HEK293 (cell line): ENCODE measurements at regions not wholly inside any gene's neighbourhood (a gene's known extent, or its start where the extent isn't known, plus 50 kb on each side); places are given as distances from the start of the nearest gene placed in this dataset.

Experiments
- CTCF ChIA-PET: fragments of 350-600 bp; formaldehyde crosslinking; extraction: SDS; loops from one replicate; lab custom pipeline; 2021; ENCODE audit warnings: antibody characterized with exemption; lab: Yijun Ruan, JAX
- POLR2A ChIA-PET: fragments of 300-600 bp; formaldehyde crosslinking; extraction: SDS; loops from one replicate; lab custom pipeline; 2020; ENCODE audit warnings: antibody characterized with exemption, inconsistent platforms; lab: Yijun Ruan, JAX
- H3K27ac ChIP-seq: fragments of 200-500 bp; sonication (Bioruptor generic); 2 replicates; pipeline ENCODE4 v1.5.1; 2014; ENCODE audit warnings: low read depth, low read length, control low read depth, inconsistent platforms; ENCODE audit errors: extremely low read depth
- H3K36me3 ChIP-seq, 2 experiments: fragments of 200-500 bp in 1 of 2; sonication (Bioruptor generic) in 1 of 2; 1 replicate in 1 of 2; 2 replicates in 1 of 2; pipeline ENCODE4 v1.5.1; 2014 to 2017; ENCODE audit warnings: inconsistent platforms in 2 of 2, low read length in 2 of 2; ENCODE audit not compliant: control insufficient read depth in 2 of 2, insufficient read depth in 1 of 2
- H3K4me1 ChIP-seq: fragments of 200-500 bp; sonication (Bioruptor generic); 2 replicates; pipeline ENCODE4 v1.5.1; 2014; ENCODE audit warnings: mild to moderate bottlenecking, low read length, inconsistent platforms; ENCODE audit not compliant: control insufficient read depth, insufficient read depth
- H3K4me3 ChIP-seq: 2 replicates; pipeline ENCODE4 v1.5.1; 2011; ENCODE audit warnings: low read depth, mild to moderate bottlenecking, control low read depth, low read length, moderate library complexity
- H3K9me3 ChIP-seq: fragments of 200-500 bp; sonication (Bioruptor generic); 2 replicates; pipeline ENCODE4 v1.5.1; 2014; ENCODE audit warnings: low read depth, low read length, inconsistent platforms; ENCODE audit not compliant: control insufficient read depth, insufficient read depth
- EGR2 ChIP-seq: fragments of 450-650 bp; formaldehyde crosslinking; IDR thresholded peaks from 2 replicates; pipeline ENCODE4 v1.5.1; 2016; ENCODE audit warnings: low read depth, missing biosample characterization, missing genetic modification characterization
- GFI1B ChIP-seq: fragments of 450-650 bp; formaldehyde crosslinking; IDR thresholded peaks from 2 replicates; pipeline ENCODE4 v1.5.1; 2016; ENCODE audit warnings: missing biosample characterization, missing genetic modification characterization
- GLIS1 ChIP-seq: fragments of 450-650 bp; formaldehyde crosslinking; IDR thresholded peaks from 2 replicates; pipeline ENCODE4 v1.5.1; 2016; ENCODE audit warnings: missing biosample characterization, missing genetic modification characterization
- GLIS2 ChIP-seq: fragments of 450-650 bp; formaldehyde crosslinking; IDR thresholded peaks from 2 replicates; pipeline ENCODE4 v1.5.1; 2016; ENCODE audit warnings: missing biosample characterization, missing genetic modification characterization
- REPIN1 ChIP-seq: fragments of 450-650 bp; formaldehyde crosslinking; IDR thresholded peaks from 2 replicates; pipeline ENCODE4 v1.5.1; 2017; ENCODE audit warnings: missing biosample characterization, missing genetic modification characterization, low read depth
- ZBTB17 ChIP-seq: fragments of 450-650 bp; formaldehyde crosslinking; IDR thresholded peaks from 2 replicates; pipeline ENCODE4 v1.5.1; 2016; ENCODE audit warnings: missing biosample characterization, missing genetic modification characterization
- ZNF10 ChIP-seq: fragments of 450-650 bp; formaldehyde crosslinking; IDR thresholded peaks from 2 replicates; pipeline ENCODE4 v1.5.1; 2017; ENCODE audit warnings: missing biosample characterization, missing genetic modification characterization
- ZNF138 ChIP-seq: fragments of 450-650 bp; formaldehyde crosslinking; IDR thresholded peaks from 2 replicates; pipeline ENCODE4 v1.5.1; 2016; ENCODE audit warnings: missing biosample characterization, missing genetic modification characterization, borderline replicate concordance
- ZNF23 ChIP-seq: fragments of 450-650 bp; formaldehyde crosslinking; IDR thresholded peaks from 2 replicates; pipeline ENCODE4 v1.5.1; 2016; ENCODE audit warnings: missing biosample characterization, missing genetic modification characterization, borderline replicate concordance
- ZNF324 ChIP-seq: fragments of 450-650 bp; formaldehyde crosslinking; IDR thresholded peaks from 2 replicates; pipeline ENCODE4 v1.5.1; 2016; ENCODE audit warnings: missing biosample characterization, missing genetic modification characterization
- ZNF366 ChIP-seq: fragments of 450-650 bp; formaldehyde crosslinking; conservative IDR thresholded peaks from 2 replicates; pipeline ENCODE4 v1.5.1; 2016; ENCODE audit warnings: missing biosample characterization, missing genetic modification characterization
- ZNF391 ChIP-seq: fragments of 450-650 bp; formaldehyde crosslinking; IDR thresholded peaks from 2 replicates; pipeline ENCODE4 v1.5.1; 2016; ENCODE audit warnings: low read depth, missing biosample characterization, missing genetic modification characterization, borderline replicate concordance
- ZNF404 ChIP-seq: fragments of 450-650 bp; formaldehyde crosslinking; IDR thresholded peaks from 2 replicates; pipeline ENCODE4 v1.5.1; 2017; ENCODE audit warnings: missing biosample characterization, missing genetic modification characterization
- ZNF423 ChIP-seq: fragments of 450-650 bp; formaldehyde crosslinking; IDR thresholded peaks from 2 replicates; pipeline ENCODE4 v1.5.1; 2016; ENCODE audit warnings: missing biosample characterization, missing genetic modification characterization
- ZNF433 ChIP-seq: fragments of 450-650 bp; formaldehyde crosslinking; IDR thresholded peaks from 2 replicates; pipeline ENCODE4 v1.5.1; 2016; ENCODE audit warnings: missing biosample characterization, missing genetic modification characterization, low read depth
- ZNF529 ChIP-seq: fragments of 450-650 bp; formaldehyde crosslinking; IDR thresholded peaks from 2 replicates; pipeline ENCODE4 v1.5.1; 2017; ENCODE audit warnings: missing genetic modification characterization, missing biosample characterization; ENCODE audit not compliant: insufficient replicate concordance
- ZNF548 ChIP-seq: fragments of 450-650 bp; formaldehyde crosslinking; IDR thresholded peaks from 2 replicates; pipeline ENCODE4 v1.5.1; 2016; ENCODE audit warnings: missing biosample characterization, missing genetic modification characterization
- ZNF549 ChIP-seq: fragments of 450-650 bp; IDR thresholded peaks from 2 replicates; pipeline ENCODE4 v1.5.1; 2018; ENCODE audit warnings: missing biosample characterization, missing genetic modification characterization, mild to moderate bottlenecking, inconsistent platforms, moderate library complexity
- ZNF670 ChIP-seq: fragments of 450-650 bp; formaldehyde crosslinking; IDR thresholded peaks from 2 replicates; pipeline ENCODE4 v1.5.1; 2016; ENCODE audit warnings: missing biosample characterization, missing genetic modification characterization, low read depth
- ZNF747 ChIP-seq: fragments of 450-650 bp; formaldehyde crosslinking; IDR thresholded peaks from 2 replicates; pipeline ENCODE4 v1.5.1; 2016; ENCODE audit warnings: missing biosample characterization, missing genetic modification characterization
- TF ChIP-seq, protein P1 (sequence below): IDR thresholded peaks from 2 replicates; pipeline ENCODE4 v1.6.1; 2011; ENCODE audit warnings: mild to moderate bottlenecking, low read depth, low read length, borderline replicate concordance
- TF ChIP-seq, protein P2 (sequence below): fragments of 450-650 bp; formaldehyde crosslinking; IDR thresholded peaks from 2 replicates; pipeline ENCODE4 v1.5.1; 2016; ENCODE audit warnings: missing biosample characterization, missing genetic modification characterization
- TF ChIP-seq, protein P3 (sequence below): fragments of 450-650 bp; formaldehyde crosslinking; IDR thresholded peaks from 2 replicates; pipeline ENCODE4 v1.5.1; 2017; ENCODE audit warnings: missing biosample characterization, mild to moderate bottlenecking, missing genetic modification characterization, moderate library complexity
- TF ChIP-seq, protein P4 (sequence below): fragments of 450-650 bp; formaldehyde crosslinking; IDR thresholded peaks from 2 replicates; pipeline ENCODE4 v1.5.1; 2016; ENCODE audit warnings: missing biosample characterization, missing genetic modification characterization

DNA sequence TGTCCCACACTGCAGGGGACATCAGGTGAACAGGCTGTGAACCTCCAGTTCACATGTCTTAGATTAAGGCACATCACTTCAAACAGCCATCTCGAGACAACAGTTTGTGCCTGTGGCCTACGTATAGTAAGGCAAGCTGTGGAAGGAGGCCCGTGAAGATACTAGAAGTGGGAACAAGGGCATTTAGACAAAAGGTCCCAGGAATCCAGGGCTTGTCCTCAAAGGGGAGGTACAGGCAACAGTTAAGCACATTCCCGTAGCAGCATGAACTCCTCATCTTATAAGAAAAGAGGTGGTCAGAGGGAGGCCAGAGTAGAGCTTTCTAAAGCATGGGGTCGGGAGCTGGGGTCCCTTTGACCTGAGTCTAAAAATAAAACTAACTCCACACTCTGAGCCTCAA lies 122.5 kb upstream of the TRPM3 start (continued):
- TF ChIP-seq, protein P1, sequence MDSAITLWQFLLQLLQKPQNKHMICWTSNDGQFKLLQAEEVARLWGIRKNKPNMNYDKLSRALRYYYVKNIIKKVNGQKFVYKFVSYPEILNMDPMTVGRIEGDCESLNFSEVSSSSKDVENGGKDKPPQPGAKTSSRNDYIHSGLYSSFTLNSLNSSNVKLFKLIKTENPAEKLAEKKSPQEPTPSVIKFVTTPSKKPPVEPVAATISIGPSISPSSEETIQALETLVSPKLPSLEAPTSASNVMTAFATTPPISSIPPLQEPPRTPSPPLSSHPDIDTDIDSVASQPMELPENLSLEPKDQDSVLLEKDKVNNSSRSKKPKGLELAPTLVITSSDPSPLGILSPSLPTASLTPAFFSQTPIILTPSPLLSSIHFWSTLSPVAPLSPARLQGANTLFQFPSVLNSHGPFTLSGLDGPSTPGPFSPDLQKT, result no peak
- TF ChIP-seq ZNF10 (tag by site-specific recombination), result no peak
- TF ChIP-seq ZBTB17 (tag by site-specific recombination), result no peak
- no peak for TF ChIP-seq ZNF366 (tag by site-specific recombination)

DNA sequence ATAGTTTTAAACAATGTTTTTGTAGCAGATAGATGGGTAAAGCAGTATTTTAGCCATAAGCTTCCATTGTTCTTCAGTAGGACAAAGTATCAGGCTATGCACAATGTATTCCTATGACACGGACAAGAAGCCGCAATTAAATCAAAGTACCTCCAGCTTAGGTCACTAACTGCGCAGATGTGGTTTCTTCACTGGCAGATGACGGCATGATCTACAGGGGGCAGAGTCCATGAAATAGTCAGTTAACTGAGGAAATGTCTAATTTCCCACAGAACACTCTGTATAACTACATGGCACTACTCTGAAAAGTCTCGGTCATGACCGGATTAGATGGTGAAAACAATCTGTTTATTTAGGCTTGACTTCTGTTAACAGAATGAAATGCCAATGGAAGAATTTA lies 120.7 kb upstream of the TRPM3 start:
- no peak overlapping the region for H3K4me3 ChIP-seq

DNA sequence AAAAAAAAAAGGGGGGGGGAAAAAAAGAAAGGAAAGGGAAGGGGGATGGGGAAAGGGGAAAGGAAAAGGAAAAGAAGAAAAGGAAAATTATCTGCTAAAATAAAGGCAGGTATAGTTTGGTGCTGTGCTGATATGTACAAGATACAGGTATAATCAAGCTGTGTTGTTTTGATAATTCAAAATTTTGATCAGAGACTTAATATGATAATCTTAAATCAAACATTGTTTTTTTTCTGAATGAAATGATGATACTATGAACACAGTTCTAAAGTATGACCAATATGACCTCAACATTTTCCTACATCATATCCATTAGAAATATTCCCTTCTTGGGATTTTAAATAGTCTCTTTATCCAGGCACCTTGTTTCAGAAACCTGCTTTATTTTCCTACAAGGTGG lies 115.6 kb upstream of the TRPM3 start:
- no peaks in the 10 kb centered on the region for H3K36me3 ChIP-seq
- H3K27ac ChIP-seq, result no peak overlapping the region
- no peak overlapping the region for H3K4me3 ChIP-seq
- H3K9me3 ChIP-seq, result no peaks in the 10 kb centered on the region
- CTCF ChIA-PET, result interaction anchor here (1.1 to 1.4 kb wide), 2 partner anchors 12 to 13 kb away, joined by 4 to 5 read pairs; no protein-coding TSS in a partner anchor
- no peak for TF ChIP-seq REPIN1 (tag by site-specific recombination)
- no peak for TF ChIP-seq GFI1B
- no peak for TF ChIP-seq ZNF23 (tag by site-specific recombination)
- TF ChIP-seq, all 188 proteins: peak for 0
- H3K4me1 ChIP-seq, result no peaks in the 10 kb centered on the region
- POLR2A ChIA-PET, result no interaction called here

More for the DNA sequence above, 120.7 kb upstream of the TRPM3 start:
- Histone ChIP-seq H3K9me3 (no peaks in the 10 kb centered on the region), H3K4me1 (no peaks in the 10 kb centered on the region), H3K27ac (no peak overlapping the region), H3K36me3 (no peaks in the 10 kb centered on the region)
- ChIA-PET CTCF (interaction anchor here (0.9 to 1.5 kb wide), 3 partner anchors 8 to 317 kb away, joined by 3 to 5 read pairs (median 4); no protein-coding TSS in a partner anchor), POLR2A (no interaction called here)
- no peak for TF ChIP-seq ZNF423
- TF ChIP-seq ZNF549 (tag by site-specific recombination), result no peak
- TF ChIP-seq GLIS2 (tag by site-specific recombination), result no peak
- no peak for TF ChIP-seq ZNF548 (tag by site-specific recombination)
- no peak for TF ChIP-seq ZBTB17 (tag by site-specific recombination)

DNA sequence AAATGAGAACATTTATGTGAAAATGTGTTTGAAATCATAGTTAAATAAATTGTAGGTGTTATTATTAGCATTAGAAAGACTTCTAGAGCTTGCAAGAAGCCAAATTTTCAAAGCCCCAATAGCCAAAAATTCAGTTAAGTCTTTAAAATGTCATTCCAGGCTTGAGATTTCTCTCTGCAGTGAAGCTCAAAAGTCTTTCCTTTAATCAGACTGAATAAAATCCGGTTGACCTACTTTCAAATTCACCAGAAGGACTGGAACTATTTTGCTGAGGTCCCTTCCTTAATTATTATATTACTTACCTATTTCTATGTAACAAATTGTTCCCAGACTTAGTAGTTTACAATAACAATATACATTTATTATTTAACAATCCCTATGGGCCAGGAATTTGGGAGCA lies 112.2 kb upstream of the TRPM3 start:
- H3K36me3 ChIP-seq, result no peaks in the 10 kb centered on the region
- no peaks in the 10 kb centered on the region for H3K9me3 ChIP-seq
- no peak overlapping the region for H3K4me3 ChIP-seq
- TF ChIP-seq ZNF391 (tag by site-specific recombination) (no peak), ZNF404 (no peak), ZNF433 (no peak), ZNF324 (tag by site-specific recombination) (no peak), EGR2 (no peak), ZNF670 (tag by site-specific recombination) (no peak), ZNF529 (tag by site-specific recombination) (no peak), ZNF138 (no peak), ZNF747 (no peak), GLIS1 (tag by site-specific recombination) (no peak)
- TF ChIP-seq, protein P2, sequence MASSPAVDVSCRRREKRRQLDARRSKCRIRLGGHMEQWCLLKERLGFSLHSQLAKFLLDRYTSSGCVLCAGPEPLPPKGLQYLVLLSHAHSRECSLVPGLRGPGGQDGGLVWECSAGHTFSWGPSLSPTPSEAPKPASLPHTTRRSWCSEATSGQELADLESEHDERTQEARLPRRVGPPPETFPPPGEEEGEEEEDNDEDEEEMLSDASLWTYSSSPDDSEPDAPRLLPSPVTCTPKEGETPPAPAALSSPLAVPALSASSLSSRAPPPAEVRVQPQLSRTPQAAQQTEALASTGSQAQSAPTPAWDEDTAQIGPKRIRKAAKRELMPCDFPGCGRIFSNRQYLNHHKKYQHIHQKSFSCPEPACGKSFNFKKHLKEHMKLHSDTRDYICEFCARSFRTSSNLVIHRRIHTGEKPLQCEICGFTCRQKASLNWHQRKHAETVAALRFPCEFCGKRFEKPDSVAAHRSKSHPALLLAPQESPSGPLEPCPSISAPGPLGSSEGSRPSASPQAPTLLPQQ (tag by site-specific recombination), result no peak
- TF ChIP-seq, protein P3, sequence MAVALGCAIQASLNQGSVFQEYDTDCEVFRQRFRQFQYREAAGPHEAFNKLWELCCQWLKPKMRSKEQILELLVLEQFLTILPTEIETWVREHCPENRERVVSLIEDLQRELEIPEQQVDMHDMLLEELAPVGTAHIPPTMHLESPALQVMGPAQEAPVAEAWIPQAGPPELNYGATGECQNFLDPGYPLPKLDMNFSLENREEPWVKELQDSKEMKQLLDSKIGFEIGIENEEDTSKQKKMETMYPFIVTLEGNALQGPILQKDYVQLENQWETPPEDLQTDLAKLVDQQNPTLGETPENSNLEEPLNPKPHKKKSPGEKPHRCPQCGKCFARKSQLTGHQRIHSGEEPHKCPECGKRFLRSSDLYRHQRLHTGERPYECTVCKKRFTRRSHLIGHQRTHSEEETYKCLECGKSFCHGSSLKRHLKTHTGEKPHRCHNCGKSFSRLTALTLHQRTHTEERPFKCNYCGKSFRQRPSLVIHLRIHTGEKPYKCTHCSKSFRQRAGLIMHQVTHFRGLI (tag by site-specific recombination), result no peak
- TF ChIP-seq, protein P4, sequence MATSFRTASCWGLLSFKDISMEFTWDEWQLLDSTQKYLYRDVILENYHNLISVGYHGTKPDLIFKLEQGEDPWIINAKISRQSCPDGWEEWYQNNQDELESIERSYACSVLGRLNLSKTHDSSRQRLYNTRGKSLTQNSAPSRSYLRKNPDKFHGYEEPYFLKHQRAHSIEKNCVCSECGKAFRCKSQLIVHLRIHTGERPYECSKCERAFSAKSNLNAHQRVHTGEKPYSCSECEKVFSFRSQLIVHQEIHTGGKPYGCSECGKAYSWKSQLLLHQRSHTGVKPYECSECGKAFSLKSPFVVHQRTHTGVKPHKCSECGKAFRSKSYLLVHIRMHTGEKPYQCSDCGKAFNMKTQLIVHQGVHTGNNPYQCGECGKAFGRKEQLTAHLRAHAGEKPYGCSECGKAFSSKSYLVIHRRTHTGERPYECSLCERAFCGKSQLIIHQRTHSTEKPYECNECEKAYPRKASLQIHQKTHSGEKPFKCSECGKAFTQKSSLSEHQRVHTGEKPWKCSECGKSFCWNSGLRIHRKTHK (tag by site-specific recombination), result no peak
- CTCF ChIA-PET, result interaction anchor here (3.5 kb wide), 1 partner anchor 16 kb away, joined by 14 read pairs; no protein-coding TSS in a partner anchor
- POLR2A ChIA-PET, result no interaction called here
- H3K4me1 ChIP-seq, result no peaks in the 10 kb centered on the region
- no peak overlapping the region for H3K27ac ChIP-seq
